GM12872 (cell line): ENCODE measurements at regions not wholly inside any gene's neighbourhood (a gene's known extent, or its start where the extent isn't known, plus 50 kb on each side); places are given as distances from the start of the nearest gene placed in this dataset.

Source experiments
- CTCF ChIP-seq: IDR thresholded peaks from 3 replicates; pipeline ENCODE4 v1.5.1; 2011; ENCODE audit warnings: low read depth, mild to moderate bottlenecking, low read length, moderate library complexity; ENCODE audit not compliant: insufficient read depth

GRCh38 chr4:36553029-36553428 lies 271.6 kb downstream of the DTHD1 start:
- no peak for TF ChIP-seq CTCF

- no peak for TF ChIP-seq CTCF
Observed at GRCh38 chr4:36553453-36553852, 272.0 kb downstream of the DTHD1 start.

- TF ChIP-seq CTCF, result no peak
Observed at GRCh38 chr4:36556984-36557383, 275.6 kb downstream of the DTHD1 start.

GRCh38 chr4:36568575-36568974 lies 287.2 kb downstream of the DTHD1 start:
- TF ChIP-seq CTCF, result no peak

GRCh38 chr4:36573441-36573840 lies 292.0 kb downstream of the DTHD1 start:
- TF ChIP-seq CTCF, result no peak

GRCh38 chr4:36574816-36575215 lies 293.4 kb downstream of the DTHD1 start:
- TF ChIP-seq CTCF, result no peak

GRCh38 chr4:36582198-36582597 lies 300.8 kb downstream of the DTHD1 start:
- TF ChIP-seq CTCF, result no peak
